ENCODE measurements at regions not wholly inside any gene's neighbourhood (a gene's known extent, or its start where the extent isn't known, plus 50 kb on each side); places are given as distances from the start of the nearest gene placed in this dataset.

GRCh38 chr14:51479584-51480325 lies 172.0 kb upstream of the FRMD6 start:
- peaks cover 0 to 9% (median 0%) of the 10 kb centered on the region in 12 donors for H3K4me1 ChIP-seq
- H3K36me3 ChIP-seq: no peaks in the 10 kb centered on the region
- DNase-seq: peak in 3 of 5 donors; percentile 17 to 48 (median 35)
- 72 to 84% (median 77%) methylated on average over 2 of the region's 2 CpGs for WGBS, 4 donors
- no peak overlapping the region for H3K4me3 ChIP-seq
- H3K27me3 ChIP-seq: peaks cover 0 to 3% (median 0%) of the 10 kb centered on the region in 9 donors
- H3K9me3 ChIP-seq: no peaks in the 10 kb centered on the region
- peak in 3 of 4 donors; percentile 56 to 80 (median 78) for ATAC-seq
- intact Hi-C loops (cut with DNase I): no loop called here
- H3K27ac ChIP-seq: peak overlapping the region in 1 of 12 donors; percentile 12
- no peak for TF ChIP-seq POLR2A (IDR thresholded peaks at IDR 0.05)
- TF ChIP-seq, protein P1, sequence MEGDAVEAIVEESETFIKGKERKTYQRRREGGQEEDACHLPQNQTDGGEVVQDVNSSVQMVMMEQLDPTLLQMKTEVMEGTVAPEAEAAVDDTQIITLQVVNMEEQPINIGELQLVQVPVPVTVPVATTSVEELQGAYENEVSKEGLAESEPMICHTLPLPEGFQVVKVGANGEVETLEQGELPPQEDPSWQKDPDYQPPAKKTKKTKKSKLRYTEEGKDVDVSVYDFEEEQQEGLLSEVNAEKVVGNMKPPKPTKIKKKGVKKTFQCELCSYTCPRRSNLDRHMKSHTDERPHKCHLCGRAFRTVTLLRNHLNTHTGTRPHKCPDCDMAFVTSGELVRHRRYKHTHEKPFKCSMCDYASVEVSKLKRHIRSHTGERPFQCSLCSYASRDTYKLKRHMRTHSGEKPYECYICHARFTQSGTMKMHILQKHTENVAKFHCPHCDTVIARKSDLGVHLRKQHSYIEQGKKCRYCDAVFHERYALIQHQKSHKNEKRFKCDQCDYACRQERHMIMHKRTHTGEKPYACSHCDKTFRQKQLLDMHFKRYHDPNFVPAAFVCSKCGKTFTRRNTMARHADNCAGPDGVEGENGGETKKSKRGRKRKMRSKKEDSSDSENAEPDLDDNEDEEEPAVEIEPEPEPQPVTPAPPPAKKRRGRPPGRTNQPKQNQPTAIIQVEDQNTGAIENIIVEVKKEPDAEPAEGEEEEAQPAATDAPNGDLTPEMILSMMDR (IDR thresholded peaks at IDR 0.05): no peak

DNA sequence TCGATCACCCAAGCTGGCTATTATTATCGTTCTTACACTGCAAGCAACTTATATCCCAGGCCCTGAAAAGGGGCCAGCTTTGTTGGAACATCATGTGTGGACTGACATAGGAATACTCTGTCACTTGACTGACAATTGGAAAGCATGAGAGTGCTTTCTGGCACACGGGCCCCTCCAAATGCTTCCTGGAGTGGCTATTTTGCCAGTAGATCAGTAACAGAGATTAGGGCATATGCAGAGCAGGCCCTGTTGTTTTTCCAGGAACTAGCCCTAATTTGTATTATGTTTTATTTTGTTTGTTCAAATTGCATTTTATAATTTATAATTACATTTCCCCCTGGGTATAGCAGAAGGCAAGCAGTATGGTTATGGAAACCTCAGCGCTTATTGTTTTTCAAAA lies 170.1 kb upstream of the FRMD6 start:
- TF ChIP-seq, protein P1 (IDR thresholded peaks at IDR 0.05): no peak
- no peak for TF ChIP-seq POLR2A (IDR thresholded peaks at IDR 0.05)
- intact Hi-C loops (cut with DNase I): no loop called here
- H3K4me1 ChIP-seq: peaks cover 0 to 9% (median 0%) of the 10 kb centered on the region in 12 donors
- no peaks in the 10 kb centered on the region for H3K36me3 ChIP-seq
- no peak for DNase-seq
- H3K27me3 ChIP-seq: no peaks in the 10 kb centered on the region
- ATAC-seq: no peak
- H3K9me3 ChIP-seq: no peaks in the 10 kb centered on the region
- no peak overlapping the region for H3K4me3 ChIP-seq
- 67 to 79% (median 76%) methylated on average over 4 of the region's 4 CpGs for WGBS, 4 donors
- H3K27ac ChIP-seq: no peak overlapping the region

- TF ChIP-seq POLR2A (IDR thresholded peaks at IDR 0.05): no peak
- TF ChIP-seq, protein P1 (IDR thresholded peaks at IDR 0.05): no peak
- intact Hi-C loops (cut with DNase I): no loop called here
- WGBS, 4 donors: 82 to 87% (median 84%) methylated on average over 4 of the region's 4 CpGs
- Histone ChIP-seq H3K4me1 (peaks cover 0 to 9% (median 0%) of the 10 kb centered on the region in 12 donors), H3K27ac (no peak overlapping the region), H3K36me3 (no peaks in the 10 kb centered on the region), H3K4me3 (no peak overlapping the region), H3K27me3 (no peaks in the 10 kb centered on the region), H3K9me3 (no peaks in the 10 kb centered on the region)
- ATAC-seq (no peak), DNase-seq (no peak)
Observed at GRCh38 chr14:51482102-51482501, 169.6 kb upstream of the FRMD6 start.

GRCh38 chr14:51484485-51484884 lies 167.2 kb upstream of the FRMD6 start:
- H3K9me3 ChIP-seq: no peaks in the 10 kb centered on the region
- no peaks in the 10 kb centered on the region for H3K36me3 ChIP-seq
- H3K27me3 ChIP-seq: no peaks in the 10 kb centered on the region
- H3K4me1 ChIP-seq: peaks cover 0 to 6% (median 0%) of the 10 kb centered on the region in 12 donors
- intact Hi-C loops (cut with DNase I): no loop called here
- WGBS, 4 donors: 82 to 91% (median 83%) methylated on average over 2 of the region's 2 CpGs
- H3K27ac ChIP-seq: no peak overlapping the region
- no peak overlapping the region for H3K4me3 ChIP-seq
- TF ChIP-seq POLR2A (IDR thresholded peaks at IDR 0.05): no peak
- TF ChIP-seq, protein P1 (IDR thresholded peaks at IDR 0.05): no peak
- DNase-seq: no peak
- no peak for ATAC-seq

Data from heart left ventricle (tissue), 16 donors.